Testis (tissue), 2 donors: ENCODE measurements at regions not wholly inside any gene's neighbourhood (a gene's known extent, or its start where the extent isn't known, plus 50 kb on each side); places are given as distances from the start of the nearest gene placed in this dataset.

Experiments used
- DNase-seq: peaks from one replicate; pipeline ENCODE4 v3.0.0-alpha.2; 2019
- H3K27ac ChIP-seq, 2 donors: fragments of 200-600 bp; sonication (generic); one replicate each; pipeline ENCODE4 v1.5.1; 2019
- H3K27me3 ChIP-seq: fragments of 200-600 bp; sonication (generic); one replicate; pipeline ENCODE4 v1.5.1; 2019
- H3K36me3 ChIP-seq: fragments of 200-600 bp; sonication (generic); one replicate; pipeline ENCODE4 v1.5.1; 2017; ENCODE audit warnings: low read depth; ENCODE audit errors: missing control alignments
- H3K4me1 ChIP-seq: fragments of 200-600 bp; sonication (generic); one replicate; pipeline ENCODE4 v1.5.1; 2019
- H3K4me3 ChIP-seq, 2 donors: fragments of 200-600 bp; sonication (generic); one replicate each; pipeline ENCODE4 v1.5.1; 2017 to 2019
- H3K9me3 ChIP-seq: fragments of 200-600 bp; sonication (generic); one replicate; pipeline ENCODE4 v1.5.1; 2017
- POLR2A ChIP-seq: fragments of 450-650 bp; IDR thresholded peaks from one replicate; pipeline ENCODE4 v1.6.1; 2017; ENCODE audit warnings: antibody characterized with exemption, mild to moderate bottlenecking, moderate library complexity
- WGBS, 2 donors: methylation state at CpG; one replicate each; pipeline ENCODE4 v1.1.5; 2018; 5-methylcytosine and 5-hydroxymethylcytosine counted together
- intact Hi-C: fragments of 100-400 bp; cut with DNase I; formaldehyde crosslinking; loops from one replicate; pipeline ENCODE4 v1.15.1; 2023; ENCODE audit warnings: low total_unique reads
- TF ChIP-seq, protein P1 (sequence below), 3 experiments: fragments of 450-650 bp in 2 of 3; fragments of 200-600 bp in 1 of 3; sonication (generic) in 1 of 3; IDR thresholded peaks; one replicate each; pipeline ENCODE4 v1.5.1; 2016 to 2019; ENCODE audit warnings: antibody characterized with exemption in 3 of 3, mild to moderate bottlenecking in 2 of 3, moderate library complexity in 1 of 3

DNA sequence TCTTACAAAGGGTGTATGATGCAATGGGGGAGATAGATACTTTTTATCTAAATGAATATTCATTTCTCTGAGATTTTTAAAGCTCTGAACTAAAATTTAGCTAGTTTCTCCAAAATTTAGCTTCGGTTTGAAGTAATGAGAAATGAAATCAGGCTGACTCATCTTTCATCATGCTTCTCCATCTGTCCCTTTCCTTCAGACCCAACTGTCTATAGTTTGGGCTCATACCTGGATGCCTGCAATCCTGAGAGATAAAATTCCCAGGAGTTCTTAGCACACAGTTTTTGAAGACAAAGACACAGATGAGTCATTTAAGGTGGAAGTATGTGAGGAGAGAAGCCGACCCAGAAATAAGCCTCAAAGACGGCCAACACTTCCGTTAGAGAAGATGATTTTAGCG, 336.4 kb upstream of the CDH20 start:
- intact Hi-C loops: no loop called here
- H3K36me3 ChIP-seq: no peaks in the 10 kb centered on the region

DNA sequence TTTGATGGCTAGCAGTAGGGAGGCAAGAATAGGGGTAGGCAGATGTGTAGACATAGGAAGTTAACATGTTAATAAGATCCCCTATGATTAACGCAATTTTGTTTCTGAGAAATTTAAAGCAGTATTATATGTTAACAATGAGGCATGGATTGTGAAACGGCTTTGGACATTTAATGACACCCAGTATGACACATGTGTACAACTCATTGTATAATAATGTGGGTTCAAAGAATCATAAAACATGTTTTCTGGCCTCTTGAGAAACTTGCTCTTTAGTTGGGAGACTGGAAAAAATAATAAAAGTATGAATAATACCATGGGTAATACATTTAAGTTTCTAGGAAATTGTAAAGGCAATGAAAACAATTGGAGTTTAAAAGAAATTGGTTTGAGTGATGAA, 332.1 kb upstream of the CDH20 start:
- H3K27ac ChIP-seq: no peak overlapping the region
- no peaks in the 10 kb centered on the region for H3K4me1 ChIP-seq
- intact Hi-C loops: no loop called here
- H3K4me3 ChIP-seq: no peak overlapping the region
- no peaks in the 10 kb centered on the region for H3K9me3 ChIP-seq
- no peak for DNase-seq
- H3K36me3 ChIP-seq: no peaks in the 10 kb centered on the region
- H3K27me3 ChIP-seq: no peaks in the 10 kb centered on the region
- TF ChIP-seq, protein P1, sequence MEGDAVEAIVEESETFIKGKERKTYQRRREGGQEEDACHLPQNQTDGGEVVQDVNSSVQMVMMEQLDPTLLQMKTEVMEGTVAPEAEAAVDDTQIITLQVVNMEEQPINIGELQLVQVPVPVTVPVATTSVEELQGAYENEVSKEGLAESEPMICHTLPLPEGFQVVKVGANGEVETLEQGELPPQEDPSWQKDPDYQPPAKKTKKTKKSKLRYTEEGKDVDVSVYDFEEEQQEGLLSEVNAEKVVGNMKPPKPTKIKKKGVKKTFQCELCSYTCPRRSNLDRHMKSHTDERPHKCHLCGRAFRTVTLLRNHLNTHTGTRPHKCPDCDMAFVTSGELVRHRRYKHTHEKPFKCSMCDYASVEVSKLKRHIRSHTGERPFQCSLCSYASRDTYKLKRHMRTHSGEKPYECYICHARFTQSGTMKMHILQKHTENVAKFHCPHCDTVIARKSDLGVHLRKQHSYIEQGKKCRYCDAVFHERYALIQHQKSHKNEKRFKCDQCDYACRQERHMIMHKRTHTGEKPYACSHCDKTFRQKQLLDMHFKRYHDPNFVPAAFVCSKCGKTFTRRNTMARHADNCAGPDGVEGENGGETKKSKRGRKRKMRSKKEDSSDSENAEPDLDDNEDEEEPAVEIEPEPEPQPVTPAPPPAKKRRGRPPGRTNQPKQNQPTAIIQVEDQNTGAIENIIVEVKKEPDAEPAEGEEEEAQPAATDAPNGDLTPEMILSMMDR (IDR thresholded peaks at IDR 0.05): no peak
- TF ChIP-seq POLR2A: no peak
- WGBS, 2 donors: 94 to 97% methylated on average over 2 of the region's 2 CpGs

More for the DNA sequence above, 336.4 kb upstream of the CDH20 start:
- Histone ChIP-seq H3K27ac (no peak overlapping the region), H3K4me1 (no peaks in the 10 kb centered on the region), H3K9me3 (no peaks in the 10 kb centered on the region), H3K27me3 (no peaks in the 10 kb centered on the region), H3K4me3 (no peak overlapping the region)
- WGBS, 2 donors: 88 to 96% methylated on average over 5 of the region's 5 CpGs
- no peak for DNase-seq
- TF ChIP-seq POLR2A: no peak
- TF ChIP-seq, protein P1 (IDR thresholded peaks at IDR 0.05): no peak

DNA sequence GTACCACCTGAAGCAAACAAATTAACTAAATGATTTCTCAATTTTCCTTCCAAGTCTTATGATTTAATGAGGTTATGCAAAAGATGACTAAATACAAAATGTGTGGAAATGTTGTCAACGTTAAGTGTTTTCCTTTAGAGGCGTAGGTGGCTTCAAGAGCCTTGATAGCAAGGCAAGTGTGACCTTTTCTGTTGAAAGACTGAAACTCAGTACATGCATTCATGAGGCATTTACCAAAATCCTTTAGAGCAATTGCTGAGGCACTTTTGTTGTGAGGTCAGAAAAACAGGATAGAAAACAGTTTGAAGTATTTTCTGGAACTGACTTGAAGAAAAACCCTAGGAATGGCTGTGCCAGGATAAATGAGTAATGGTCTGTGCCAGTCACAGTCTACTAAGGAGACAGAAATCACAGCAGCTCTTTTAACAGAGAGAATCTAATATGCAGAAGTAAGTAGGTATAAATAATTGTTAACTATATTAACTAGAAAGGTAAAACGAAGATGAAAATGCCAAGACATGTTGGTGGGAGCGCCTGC, 326.5 kb upstream of the CDH20 start:
- Histone ChIP-seq H3K27me3 (no peaks in the 10 kb centered on the region), H3K36me3 (no peaks in the 10 kb centered on the region), H3K4me1 (no peaks in the 10 kb centered on the region), H3K4me3 (no peak overlapping the region), H3K9me3 (no peaks in the 10 kb centered on the region), H3K27ac (no peak overlapping the region)
- intact Hi-C loops: no loop called here
- DNase-seq: no peak
- TF ChIP-seq POLR2A: no peak
- TF ChIP-seq, protein P1 (IDR thresholded peaks at IDR 0.05): no peak
- WGBS, 2 donors: 91 to 93% methylated on average over 4 of the region's 4 CpGs

DNA sequence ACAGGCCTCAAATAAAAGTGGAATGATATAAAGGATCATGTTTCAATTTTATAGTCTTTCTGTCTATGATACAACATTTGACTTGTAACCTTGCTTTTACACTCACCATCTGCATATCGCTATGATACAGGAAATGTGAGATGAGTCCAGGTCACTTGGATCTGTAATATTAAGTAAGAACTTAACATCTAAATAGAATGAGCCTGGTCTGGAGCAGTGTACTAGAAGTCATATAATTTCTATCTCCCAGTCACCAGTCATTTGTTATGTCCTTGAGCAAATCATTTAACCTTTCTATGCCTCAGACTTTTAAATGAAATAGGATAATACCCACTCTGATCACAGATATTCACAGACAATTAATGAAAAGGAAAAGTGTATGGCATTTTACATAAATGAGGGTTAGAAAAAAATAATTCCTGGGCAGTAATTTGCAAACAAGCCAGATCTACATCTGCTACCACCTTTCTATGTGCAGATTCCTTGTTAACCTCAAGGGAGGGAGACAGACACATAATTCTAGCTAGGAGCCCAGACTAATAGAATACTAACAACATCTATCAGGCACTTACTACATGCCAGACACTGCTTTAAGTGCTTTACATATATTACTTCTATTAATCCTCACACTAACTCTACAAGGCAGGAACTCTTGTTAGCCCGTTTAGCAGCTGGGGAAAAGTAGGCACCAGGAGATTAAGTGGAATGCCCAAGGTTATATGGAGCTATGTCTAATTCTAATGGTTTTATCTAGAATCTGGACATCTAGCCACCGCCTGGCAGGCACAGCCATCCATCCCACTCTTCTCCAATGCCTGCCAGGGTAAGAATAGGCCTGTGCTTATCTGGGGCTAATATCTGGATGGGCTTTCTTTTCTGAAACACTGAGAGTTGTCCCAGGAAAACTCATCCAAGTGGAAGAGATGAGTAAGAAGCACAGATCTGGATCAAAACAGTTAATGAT, 313.6 kb upstream of the CDH20 start:
- no peak for DNase-seq
- intact Hi-C loops: no loop called here
- Histone ChIP-seq H3K4me3 (no peak overlapping the region), H3K4me1 (no peaks in the 10 kb centered on the region), H3K36me3 (no peaks in the 10 kb centered on the region), H3K9me3 (no peaks in the 10 kb centered on the region), H3K27me3 (no peaks in the 10 kb centered on the region), H3K27ac (no peak overlapping the region)
- 74 to 88% methylated on average over 3 of the region's 3 CpGs for WGBS, 2 donors
- no peak for TF ChIP-seq POLR2A
- TF ChIP-seq, protein P1 (IDR thresholded peaks at IDR 0.05): no peak
